A549 (cell line): ENCODE measurements at regions not wholly inside any gene's neighbourhood (a gene's known extent, or its start where the extent isn't known, plus 50 kb on each side); places are given as distances from the start of the nearest gene placed in this dataset.

Source experiments
- ATAC-seq, 2 experiments: fragments of 200-7000 bp in 1 of 2; fragments of >200 bp in 1 of 2; cut with Nextera tagmentation in 1 of 2; cut with Tn5 transposase in 1 of 2; 3 replicates each; pipeline versions ENCODE4 v1.8.0 to v1.9.1; 2018 to 2020; ENCODE audit warnings: mild to moderate bottlenecking in 1 of 2, moderate library complexity in 1 of 2
- CTCF ChIA-PET: fragments of 300-600 bp; sonication (Branson Sonifier 250); formaldehyde crosslinking; extraction: SDS; loops from one replicate; lab custom pipeline; 2021; ENCODE audit warnings: antibody characterized with exemption, inconsistent platforms; lab: Yijun Ruan, JAX
- POLR2A ChIA-PET: fragments of 350-600 bp; formaldehyde crosslinking; extraction: SDS; loops from one replicate; lab custom pipeline; 2021; ENCODE audit warnings: antibody characterized with exemption, inconsistent platforms; lab: Yijun Ruan, JAX
- DNase-seq, 2 experiments: peaks; one replicate each; pipeline versions ENCODE4 v3.0.0 to v3.0.0-alpha.2; 2011 to 2016; ENCODE audit warnings: low read depth in 1 of 2, low spot score in 1 of 2
- FAIRE-seq: peaks from 2 replicates; lab custom pipeline; 2011; peaks lifted over from hg19 to GRCh38; lab: Jason Lieb, UNC
- H3K27ac ChIP-seq, 2 experiments: fragments of >200 bp; sonication (Bioruptor Twin); formaldehyde crosslinking; 3 replicates each; pipeline ENCODE4 v1.5.1; 2016 to 2017
- H3K4me1 ChIP-seq: fragments of >200 bp; sonication (Bioruptor Twin); formaldehyde crosslinking; 3 replicates; pipeline ENCODE4 v1.6.1; 2016
- H3K4me2 ChIP-seq: fragments of >200 bp; sonication (Bioruptor Twin); formaldehyde crosslinking; 3 replicates; pipeline ENCODE4 v1.6.1; 2016
- H3K4me3 ChIP-seq: fragments of >200 bp; sonication (Bioruptor Twin); formaldehyde crosslinking; 3 replicates; pipeline ENCODE4 v1.5.1; 2016
- H3K9me3 ChIP-seq: fragments of >200 bp; sonication (Bioruptor Twin); formaldehyde crosslinking; 3 replicates; pipeline ENCODE4 v1.6.1; 2016
- CEBPB ChIP-seq, 2 experiments: fragments of >200 bp in 1 of 2; sonication (Bioruptor Twin) in 1 of 2; formaldehyde crosslinking in 1 of 2; IDR thresholded peaks; 2 replicates each; pipeline ENCODE4 v1.6.1; 2012 to 2016
- CHD2 ChIP-seq: fragments of 150-350 bp; IDR thresholded peaks from 2 replicates; pipeline ENCODE4 v1.6.1; 2014; ENCODE audit warnings: low read length; ENCODE audit not compliant: partially characterized antibody
- EHF ChIP-seq: fragments of 250-450 bp; sonication (Bioruptor Pico); IDR thresholded peaks from 2 replicates; pipeline ENCODE4 v1.5.0; 2020; ENCODE audit warnings: mild to moderate bottlenecking
- EHMT2 ChIP-seq: fragments of 200-600 bp; sonication (generic); IDR thresholded peaks from 2 replicates; pipeline ENCODE4 v1.6.1; 2016; ENCODE audit warnings: antibody characterized with exemption, low read depth, mild to moderate bottlenecking, moderate library complexity
- EP300 ChIP-seq, 2 experiments: fragments of >200 bp; sonication (Bioruptor Twin); formaldehyde crosslinking; IDR thresholded peaks; 2 replicates in 1 of 2; 3 replicates in 1 of 2; pipeline ENCODE4 v1.6.1; 2016 to 2017
- ESRRA ChIP-seq: fragments of 150-350 bp; IDR thresholded peaks from 2 replicates; pipeline ENCODE4 v1.6.1; 2014; ENCODE audit warnings: mild to moderate bottlenecking, low read length, borderline replicate concordance
- FOSB ChIP-seq: fragments of 250-450 bp; sonication (Bioruptor Pico); IDR thresholded peaks from 2 replicates; pipeline ENCODE4 v1.5.0; 2020; ENCODE audit warnings: mild to moderate bottlenecking, moderate library complexity
- HOXA7 ChIP-seq: fragments of 250-450 bp; sonication (Bioruptor Pico); IDR thresholded peaks from 2 replicates; pipeline ENCODE4 v1.5.0; 2020; ENCODE audit warnings: mild to moderate bottlenecking, moderate library complexity
- HOXB13 ChIP-seq: fragments of 250-450 bp; sonication (Bioruptor Pico); IDR thresholded peaks from 2 replicates; pipeline ENCODE4 v1.5.0; 2020; ENCODE audit warnings: low read depth, mild to moderate bottlenecking, moderate library complexity
- JUN ChIP-seq, 2 experiments: fragments of >200 bp; sonication (Bioruptor Twin); formaldehyde crosslinking; IDR thresholded peaks; 2 replicates in 1 of 2; 3 replicates in 1 of 2; pipeline ENCODE4 v1.6.1; 2016 to 2017
- KDM1A ChIP-seq: fragments of 200-600 bp; sonication (generic); IDR thresholded peaks from 2 replicates; pipeline ENCODE4 v1.6.1; 2016; ENCODE audit warnings: low read depth, mild to moderate bottlenecking
- KDM5A ChIP-seq: fragments of 200-600 bp; sonication (generic); IDR thresholded peaks from 2 replicates; pipeline ENCODE4 v1.6.1; 2016; ENCODE audit warnings: antibody characterized with exemption, mild to moderate bottlenecking
- RARB ChIP-seq: fragments of 250-450 bp; sonication (Bioruptor Pico); IDR thresholded peaks from 2 replicates; pipeline ENCODE4 v1.8.0; 2021; ENCODE audit warnings: mild to moderate bottlenecking, moderate library complexity
- RCOR1 ChIP-seq: fragments of 150-350 bp; IDR thresholded peaks from 2 replicates; pipeline ENCODE4 v1.6.1; 2014; ENCODE audit warnings: antibody characterized with exemption, low read length, low read depth
- RNF2 ChIP-seq: fragments of 200-600 bp; sonication (generic); IDR thresholded peaks from 2 replicates; pipeline ENCODE4 v1.6.1; 2016; ENCODE audit warnings: low read depth, mild to moderate bottlenecking, antibody characterized with exemption, moderate library complexity, borderline replicate concordance
- SREBF2 ChIP-seq: fragments of 450-650 bp; IDR thresholded peaks from 2 replicates; pipeline ENCODE4 v1.6.1; 2014; ENCODE audit warnings: mild to moderate bottlenecking, moderate library complexity
- TP53 ChIP-seq: fragments of 250-450 bp; sonication (Bioruptor Pico); IDR thresholded peaks from 2 replicates; pipeline ENCODE4 v1.5.0; 2021; ENCODE audit warnings: mild to moderate bottlenecking, moderate library complexity
- ZC3H11A ChIP-seq: fragments of 450-650 bp; IDR thresholded peaks from 2 replicates; pipeline ENCODE4 v1.6.1; 2014; ENCODE audit warnings: antibody characterized with exemption, mild to moderate bottlenecking
- ZFP36 ChIP-seq: fragments of 450-650 bp; IDR thresholded peaks from 2 replicates; pipeline ENCODE4 v1.6.1; 2014; ENCODE audit warnings: borderline replicate concordance; ENCODE audit not compliant: partially characterized antibody
- WGBS: methylation state at CpG from one replicate; pipeline ENCODE4 v1.1.6; 2017; ENCODE audit errors: missing lambda C conversion rate; 5-methylcytosine and 5-hydroxymethylcytosine counted together
- TF ChIP-seq, protein P1 (sequence below): fragments of >200 bp; sonication (Bioruptor Twin); formaldehyde crosslinking; IDR thresholded peaks from 3 replicates; pipeline ENCODE4 v1.6.1; 2016
- TF ChIP-seq, protein P2 (sequence below): fragments of >200 bp; sonication (Bioruptor Twin); formaldehyde crosslinking; IDR thresholded peaks from 2 replicates; pipeline ENCODE4 v1.6.1; 2016
- TF ChIP-seq, protein P3 (sequence below): fragments of 250-450 bp; sonication (Bioruptor Pico); IDR thresholded peaks from 2 replicates; pipeline ENCODE4 v1.5.0; 2020; ENCODE audit warnings: low read depth, mild to moderate bottlenecking, moderate library complexity
- TF ChIP-seq, protein P4 (sequence below): fragments of 150-350 bp; IDR thresholded peaks from 2 replicates; pipeline ENCODE4 v1.6.1; 2014; ENCODE audit warnings: low read depth, mild to moderate bottlenecking, low read length
- TF ChIP-seq, protein P5 (sequence below): IDR thresholded peaks from 2 replicates; pipeline ENCODE4 v1.6.1; 2012

DNA sequence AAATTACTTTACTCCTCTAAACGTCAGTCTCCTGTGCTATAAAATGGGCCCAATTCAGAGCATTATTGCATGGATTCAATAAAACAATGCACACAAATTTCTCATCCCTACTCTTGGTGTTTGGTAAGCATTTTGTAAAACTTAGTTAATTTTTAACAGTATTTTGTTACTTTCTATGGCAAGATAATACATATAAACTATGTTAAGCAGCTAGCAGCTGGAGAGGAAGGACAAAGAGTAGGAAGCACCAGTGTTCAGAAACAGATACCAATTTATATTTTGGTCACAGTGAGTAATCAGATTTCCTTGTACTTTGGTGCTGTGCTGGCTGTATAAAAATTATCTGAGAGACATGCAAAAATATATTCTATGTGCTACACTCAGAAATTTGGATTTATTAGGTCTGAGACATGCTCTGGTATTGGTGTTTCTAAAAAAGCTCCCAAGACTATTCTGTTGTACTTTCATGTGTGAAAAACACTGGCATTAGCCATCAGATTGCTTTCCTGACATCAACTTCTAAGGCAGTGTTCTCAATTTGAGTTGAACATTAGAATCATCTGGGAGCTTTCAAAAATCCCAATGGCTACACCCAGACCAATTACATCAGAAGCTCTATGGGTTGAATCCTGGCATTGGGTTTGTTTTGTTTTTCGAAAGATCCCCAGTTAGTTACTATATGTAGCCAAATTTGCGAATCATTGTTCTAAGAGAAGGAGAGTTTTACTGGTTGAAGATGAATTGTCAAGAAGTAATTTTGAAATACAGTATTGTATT lies 100.3 kb upstream of the C1orf87 start:
- TF ChIP-seq SREBF2 (no peak), EHF (CRISPR knock-in tag) (no peak), HOXB13 (CRISPR knock-in tag) (no peak), FOSB (CRISPR knock-in tag) (no peak), HOXA7 (CRISPR knock-in tag) (no peak), KDM1A (no peak), EP300 (IDR thresholded peaks at IDR 0.05) (no peak), ZC3H11A (no peak), ZFP36 (no peak)
- TF ChIP-seq, protein P1, sequence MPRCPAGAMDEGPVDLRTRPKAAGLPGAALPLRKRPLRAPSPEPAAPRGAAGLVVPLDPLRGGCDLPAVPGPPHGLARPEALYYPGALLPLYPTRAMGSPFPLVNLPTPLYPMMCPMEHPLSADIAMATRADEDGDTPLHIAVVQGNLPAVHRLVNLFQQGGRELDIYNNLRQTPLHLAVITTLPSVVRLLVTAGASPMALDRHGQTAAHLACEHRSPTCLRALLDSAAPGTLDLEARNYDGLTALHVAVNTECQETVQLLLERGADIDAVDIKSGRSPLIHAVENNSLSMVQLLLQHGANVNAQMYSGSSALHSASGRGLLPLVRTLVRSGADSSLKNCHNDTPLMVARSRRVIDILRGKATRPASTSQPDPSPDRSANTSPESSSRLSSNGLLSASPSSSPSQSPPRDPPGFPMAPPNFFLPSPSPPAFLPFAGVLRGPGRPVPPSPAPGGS, result no peak
- TF ChIP-seq, all 56 proteins: peak for 0
- ATAC-seq (no peak), DNase-seq (no peak), FAIRE-seq (no peak)
- Histone ChIP-seq H3K4me3 (no peak overlapping the region), H3K27ac (no peak overlapping the region), H3K9me3 (no peaks in the 10 kb centered on the region), H3K4me2 (no peak overlapping the region), H3K4me1 (no peaks in the 10 kb centered on the region)
- ChIA-PET POLR2A (no interaction called here), CTCF (no interaction called here)
- 3% methylated on average over 3 of the region's 3 CpGs for WGBS

DNA sequence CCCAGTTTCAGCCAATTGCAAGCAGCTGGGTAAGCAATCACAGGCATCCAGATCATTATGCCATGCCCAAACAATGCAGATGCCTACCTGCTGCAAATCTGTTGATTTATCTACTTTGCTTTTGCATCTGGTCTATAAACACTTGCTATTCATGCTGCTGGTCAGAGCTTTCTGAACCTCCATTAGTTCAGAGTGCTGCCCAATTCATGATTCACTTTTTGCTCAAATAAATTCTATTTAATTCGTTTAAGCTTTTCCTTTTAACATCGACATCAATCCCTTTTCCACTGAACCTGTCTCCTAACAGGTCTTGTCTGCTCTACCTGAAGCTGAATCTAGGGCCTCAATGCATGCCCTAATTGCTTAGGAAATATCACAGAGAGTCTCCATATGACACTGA lies 99.4 kb upstream of the C1orf87 start:
- DNase-seq, result no peak
- WGBS, result 3% methylated on average over 2 of the region's 2 CpGs
- CTCF ChIA-PET, result interaction anchor here (1.0 kb wide), 1 partner anchor 8 kb away, joined by 3 read pairs; no protein-coding TSS in a partner anchor
- no peak overlapping the region for H3K4me2 ChIP-seq
- POLR2A ChIA-PET, result no interaction called here
- no peaks in the 10 kb centered on the region for H3K4me1 ChIP-seq
- H3K27ac ChIP-seq, result no peak overlapping the region
- no peaks in the 10 kb centered on the region for H3K9me3 ChIP-seq
- no peak overlapping the region for H3K4me3 ChIP-seq
- no peak for ATAC-seq
- no peak for FAIRE-seq
- TF ChIP-seq ZFP36 (no peak), RARB (CRISPR knock-in tag) (no peak), TP53 (CRISPR knock-in tag) (no peak), KDM5A (no peak)
- TF ChIP-seq, protein P2, sequence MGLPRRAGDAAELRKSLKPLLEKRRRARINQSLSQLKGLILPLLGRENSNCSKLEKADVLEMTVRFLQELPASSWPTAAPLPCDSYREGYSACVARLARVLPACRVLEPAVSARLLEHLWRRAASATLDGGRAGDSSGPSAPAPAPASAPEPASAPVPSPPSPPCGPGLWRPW, result no peak
- TF ChIP-seq, protein P3, sequence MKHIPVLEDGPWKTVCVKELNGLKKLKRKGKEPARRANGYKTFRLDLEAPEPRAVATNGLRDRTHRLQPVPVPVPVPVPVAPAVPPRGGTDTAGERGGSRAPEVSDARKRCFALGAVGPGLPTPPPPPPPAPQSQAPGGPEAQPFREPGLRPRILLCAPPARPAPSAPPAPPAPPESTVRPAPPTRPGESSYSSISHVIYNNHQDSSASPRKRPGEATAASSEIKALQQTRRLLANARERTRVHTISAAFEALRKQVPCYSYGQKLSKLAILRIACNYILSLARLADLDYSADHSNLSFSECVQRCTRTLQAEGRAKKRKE (CRISPR knock-in tag), result no peak
- TF ChIP-seq, protein P4, sequence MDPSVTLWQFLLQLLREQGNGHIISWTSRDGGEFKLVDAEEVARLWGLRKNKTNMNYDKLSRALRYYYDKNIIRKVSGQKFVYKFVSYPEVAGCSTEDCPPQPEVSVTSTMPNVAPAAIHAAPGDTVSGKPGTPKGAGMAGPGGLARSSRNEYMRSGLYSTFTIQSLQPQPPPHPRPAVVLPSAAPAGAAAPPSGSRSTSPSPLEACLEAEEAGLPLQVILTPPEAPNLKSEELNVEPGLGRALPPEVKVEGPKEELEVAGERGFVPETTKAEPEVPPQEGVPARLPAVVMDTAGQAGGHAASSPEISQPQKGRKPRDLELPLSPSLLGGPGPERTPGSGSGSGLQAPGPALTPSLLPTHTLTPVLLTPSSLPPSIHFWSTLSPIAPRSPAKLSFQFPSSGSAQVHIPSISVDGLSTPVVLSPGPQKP, result no peak

DNA sequence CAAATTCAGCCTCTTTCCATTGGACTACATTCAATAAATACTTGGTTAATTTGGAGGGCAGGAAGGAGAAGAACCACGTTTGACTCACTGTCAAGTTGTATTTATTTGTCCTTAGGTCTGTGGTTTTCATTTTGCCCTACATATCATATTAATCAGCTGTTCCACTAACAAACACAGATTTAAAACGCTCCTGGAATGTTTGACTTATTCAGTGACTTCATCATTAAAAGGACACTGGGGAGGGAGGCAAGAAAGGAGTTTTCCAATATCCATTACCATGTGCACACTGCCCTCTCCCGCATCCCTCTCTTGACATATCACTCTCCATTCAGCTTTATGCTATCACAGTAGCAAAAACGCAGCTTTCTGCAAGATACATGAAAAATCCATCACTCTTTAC lies 98.2 kb upstream of the C1orf87 start:
- no peak for ATAC-seq
- TF ChIP-seq TP53 (CRISPR knock-in tag), result no peak
- no peak for TF ChIP-seq RNF2
- no peak for TF ChIP-seq CHD2
- no peak for TF ChIP-seq RCOR1
- no peak for TF ChIP-seq EHMT2
- TF ChIP-seq, protein P5, sequence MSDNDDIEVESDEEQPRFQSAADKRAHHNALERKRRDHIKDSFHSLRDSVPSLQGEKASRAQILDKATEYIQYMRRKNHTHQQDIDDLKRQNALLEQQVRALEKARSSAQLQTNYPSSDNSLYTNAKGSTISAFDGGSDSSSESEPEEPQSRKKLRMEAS, result no peak
- no peak for TF ChIP-seq CEBPB (IDR thresholded peaks at IDR 0.05)
- no peak for TF ChIP-seq RARB (CRISPR knock-in tag)
- TF ChIP-seq JUN (IDR thresholded peaks at IDR 0.05), result no peak
- no peak for TF ChIP-seq HOXA7 (CRISPR knock-in tag)
- no peak for TF ChIP-seq ESRRA
- TF ChIP-seq, all 56 proteins: peak for 0
- Histone ChIP-seq H3K4me1 (no peaks in the 10 kb centered on the region), H3K4me3 (no peak overlapping the region), H3K4me2 (no peak overlapping the region), H3K27ac (no peak overlapping the region), H3K9me3 (no peaks in the 10 kb centered on the region)
- ChIA-PET CTCF (interaction anchor here (1.0 kb wide), 1 partner anchor 9 kb away, joined by 3 read pairs; no protein-coding TSS in a partner anchor), POLR2A (no interaction called here)
- 0% methylated on average over 4 of the region's 4 CpGs for WGBS
- DNase-seq (no peak), FAIRE-seq (no peak)
